MM.1S (cell line): ENCODE measurements at regions not wholly inside any gene's neighbourhood (a gene's known extent, or its start where the extent isn't known, plus 50 kb on each side); places are given as distances from the start of the nearest gene placed in this dataset.

Experiments used
- DNase-seq: peaks from one replicate; pipeline ENCODE4 v3.0.0-alpha.2; 2015
- H2AFZ ChIP-seq: fragments of 300-600 bp; sonication (generic); 2 replicates; pipeline ENCODE4 v1.6.0; 2016; ENCODE audit warnings: antibody characterized with exemption, low read length
- H3F3A ChIP-seq: fragments of 300-600 bp; sonication (generic); 2 replicates; pipeline ENCODE4 v1.6.1; 2016; ENCODE audit warnings: mild to moderate bottlenecking, antibody characterized with exemption, low read length, moderate library complexity, mixed read lengths; ENCODE audit not compliant: insufficient read depth
- H3K27ac ChIP-seq: fragments of 300-600 bp; sonication (generic); 2 replicates; pipeline ENCODE4 v1.5.1; 2016; ENCODE audit warnings: mild to moderate bottlenecking, low read length
- H3K27me3 ChIP-seq: fragments of 300-600 bp; sonication (generic); replicated peaks from 2 replicates; pipeline ENCODE4 v1.6.0; 2016; ENCODE audit warnings: low read length; ENCODE audit not compliant: insufficient read depth
- H3K36me3 ChIP-seq: fragments of 300-600 bp; sonication (generic); replicated peaks from 2 replicates; pipeline ENCODE4 v1.6.1; 2016; ENCODE audit warnings: mild to moderate bottlenecking, low read length, mixed read lengths; ENCODE audit not compliant: insufficient read depth
- H3K4me1 ChIP-seq: fragments of 300-600 bp; sonication (generic); 2 replicates; pipeline ENCODE4 v1.6.1; 2016; ENCODE audit warnings: low read length, mixed read lengths
- H3K4me2 ChIP-seq: fragments of 300-600 bp; sonication (generic); 2 replicates; pipeline ENCODE4 v1.6.0; 2016; ENCODE audit warnings: low read depth, low read length
- H3K4me3 ChIP-seq: fragments of 300-600 bp; sonication (generic); 2 replicates; pipeline ENCODE4 v1.5.1; 2016; ENCODE audit warnings: low read length, mixed read lengths
- H3K79me2 ChIP-seq: fragments of 300-600 bp; sonication (generic); 2 replicates; pipeline ENCODE4 v1.6.1; 2016; ENCODE audit warnings: mixed run types, low read length, mixed read lengths
- H3K9ac ChIP-seq: fragments of 300-600 bp; sonication (generic); 2 replicates; pipeline ENCODE4 v1.6.1; 2016; ENCODE audit warnings: low read length, mixed read lengths
- H3K9me2 ChIP-seq: fragments of 300-600 bp; sonication (generic); replicated peaks from 2 replicates; pipeline ENCODE4 v1.6.1; 2016; ENCODE audit warnings: mild to moderate bottlenecking, low read length, mixed read lengths; ENCODE audit not compliant: insufficient read depth
- H3K9me3 ChIP-seq: fragments of 300-600 bp; sonication (generic); replicated peaks from 2 replicates; pipeline ENCODE4 v1.6.1; 2016; ENCODE audit warnings: mild to moderate bottlenecking, low read length, mixed read lengths; ENCODE audit not compliant: insufficient read depth
- H4K20me1 ChIP-seq: fragments of 300-600 bp; sonication (generic); 2 replicates; pipeline ENCODE4 v1.6.1; 2016; ENCODE audit warnings: mild to moderate bottlenecking, low read length, moderate library complexity, mixed read lengths; ENCODE audit not compliant: insufficient read depth
- CTCF ChIP-seq: fragments of 300-600 bp; sonication (generic); IDR thresholded peaks from 2 replicates; pipeline ENCODE4 v1.5.1; 2016; ENCODE audit warnings: antibody characterized with exemption, low read length, mixed read lengths
- EZH2 ChIP-seq: fragments of 300-600 bp; sonication (generic); optimal IDR thresholded peaks from 2 replicates; pipeline ENCODE3; 2017; ENCODE audit warnings: low read depth, mild to moderate bottlenecking, antibody characterized with exemption, low read length, mixed read lengths
- EZH2phosphoT487 ChIP-seq: fragments of 300-600 bp; sonication (generic); IDR thresholded peaks from 2 replicates; pipeline ENCODE4 v1.6.1; 2018; ENCODE audit warnings: antibody characterized with exemption, low read length

- H3K79me2 ChIP-seq = no peaks in the 10 kb centered on the region
- H3K4me3 ChIP-seq = no peak overlapping the region
- TF ChIP-seq EZH2phosphoT487 (no peak), CTCF (no peak), EZH2 (no peak)
- no peaks in the 10 kb centered on the region for H3F3A ChIP-seq
- no peak overlapping the region for H2AFZ ChIP-seq
- no peak overlapping the region for H3K4me2 ChIP-seq
- no peaks in the 10 kb centered on the region for H3K9me3 ChIP-seq
- H3K36me3 ChIP-seq = no peaks in the 10 kb centered on the region
- no peak for DNase-seq
- no peaks in the 10 kb centered on the region for H3K27me3 ChIP-seq
- H3K9ac ChIP-seq = no peak overlapping the region
- no peaks in the 10 kb centered on the region for H3K9me2 ChIP-seq
- H4K20me1 ChIP-seq = no peaks in the 10 kb centered on the region
- H3K4me1 ChIP-seq = no peaks in the 10 kb centered on the region
- H3K27ac ChIP-seq = no peak overlapping the region
These were observed 118.6 kb upstream of the GADL1 start for GRCh38 chr3:31013090-31013489.

- H3K4me2 ChIP-seq = no peak overlapping the region
- H3K27me3 ChIP-seq = no peaks in the 10 kb centered on the region
- no peaks in the 10 kb centered on the region for H3K79me2 ChIP-seq
- no peak overlapping the region for H3K4me3 ChIP-seq
- H4K20me1 ChIP-seq = no peaks in the 10 kb centered on the region
- no peak overlapping the region for H3K27ac ChIP-seq
- H3K9me2 ChIP-seq = no peaks in the 10 kb centered on the region
- no peaks in the 10 kb centered on the region for H3K9me3 ChIP-seq
- DNase-seq = no peak
- no peak overlapping the region for H2AFZ ChIP-seq
- no peaks in the 10 kb centered on the region for H3K4me1 ChIP-seq
- H3K36me3 ChIP-seq = no peaks in the 10 kb centered on the region
- no peaks in the 10 kb centered on the region for H3F3A ChIP-seq
- TF ChIP-seq EZH2phosphoT487 = no peak
- TF ChIP-seq EZH2 = no peak
- TF ChIP-seq CTCF = no peak
- H3K9ac ChIP-seq = no peak overlapping the region
These were observed 119.4 kb upstream of the GADL1 start for GRCh38 chr3:31013843-31014242.

GRCh38 chr3:31014317-31015040 lies 120.0 kb upstream of the GADL1 start:
- TF ChIP-seq CTCF = no peak
- no peak for TF ChIP-seq EZH2phosphoT487
- TF ChIP-seq EZH2 = no peak

More at GRCh38 chr3:31014317-31015040, 120.0 kb upstream of the GADL1 start:
- Histone ChIP-seq H3K4me2 (no peak overlapping the region), H3K4me3 (no peak overlapping the region), H2AFZ (no peak overlapping the region), H4K20me1 (no peaks in the 10 kb centered on the region), H3K79me2 (no peaks in the 10 kb centered on the region), H3K9me2 (no peaks in the 10 kb centered on the region), H3K4me1 (no peaks in the 10 kb centered on the region), H3K27me3 (no peaks in the 10 kb centered on the region), H3K9ac (no peak overlapping the region), H3K27ac (no peak overlapping the region), H3K36me3 (no peaks in the 10 kb centered on the region), H3K9me3 (no peaks in the 10 kb centered on the region), H3F3A (no peaks in the 10 kb centered on the region)
- no peak for DNase-seq
